HG03108 (cell line): ENCODE measurements at regions not wholly inside any gene's neighbourhood (a gene's known extent, or its start where the extent isn't known, plus 50 kb on each side); places are given as distances from the start of the nearest gene placed in this dataset.
A peak's percentile ranks its signal among the peaks of the same experiment; 100 is the strongest.
"Not testable (repeated sequence)": the region's sequence is repeated elsewhere in the genome, so short reads cannot be mapped to it uniquely, and the experiment has no call there.

Experiments
- ATAC-seq: cut with Tn5 transposase; IDR thresholded peaks from one replicate; pipeline ENCODE4 v1.9.1; 2021; ENCODE audit warnings: moderate library complexity; ENCODE audit not compliant: unreplicated experiment

DNA sequence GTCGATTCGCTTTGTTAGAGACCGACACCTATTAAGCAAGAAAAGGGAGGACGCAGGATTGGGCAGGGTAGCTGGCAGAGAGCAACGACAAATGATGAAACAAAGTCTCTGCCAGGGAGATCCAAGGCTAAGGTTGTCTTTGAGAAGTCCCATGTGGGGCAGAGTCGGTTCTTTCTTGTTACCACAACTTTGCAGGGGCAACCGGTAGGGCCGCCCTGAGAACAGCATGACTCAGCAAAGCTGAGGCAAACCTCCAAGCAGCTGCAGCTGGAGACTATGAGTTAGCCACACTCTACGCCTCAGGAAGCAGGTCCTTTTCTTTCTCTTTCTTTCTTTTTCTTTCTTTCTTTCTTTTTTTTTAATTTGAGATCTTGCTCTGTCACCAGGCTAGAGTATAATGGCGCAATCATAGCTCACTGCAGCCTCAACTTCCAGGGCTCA lies 452.3 kb upstream of the ID2 start:
- ATAC-seq: peak; percentile 81

DNA sequence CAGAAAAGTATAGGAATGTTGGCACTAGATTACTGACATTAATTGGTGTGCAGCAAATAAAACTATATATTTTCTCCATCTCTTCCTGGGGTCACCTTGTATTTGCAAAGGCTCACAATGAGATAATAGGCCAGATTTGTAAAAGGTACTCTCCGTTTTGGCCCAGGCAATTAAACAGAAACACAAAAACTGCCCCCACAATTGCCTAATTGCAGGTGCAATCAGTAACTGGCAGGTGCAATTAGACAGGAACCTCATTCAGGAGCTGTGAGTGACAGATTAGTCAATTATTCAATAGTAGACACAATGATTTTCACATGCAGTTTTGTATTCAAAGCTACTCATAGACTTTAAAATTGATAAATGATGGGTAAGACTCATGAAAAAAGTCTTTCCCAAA lies 451.4 kb upstream of the ID2 start:
- ATAC-seq: no peak

DNA sequence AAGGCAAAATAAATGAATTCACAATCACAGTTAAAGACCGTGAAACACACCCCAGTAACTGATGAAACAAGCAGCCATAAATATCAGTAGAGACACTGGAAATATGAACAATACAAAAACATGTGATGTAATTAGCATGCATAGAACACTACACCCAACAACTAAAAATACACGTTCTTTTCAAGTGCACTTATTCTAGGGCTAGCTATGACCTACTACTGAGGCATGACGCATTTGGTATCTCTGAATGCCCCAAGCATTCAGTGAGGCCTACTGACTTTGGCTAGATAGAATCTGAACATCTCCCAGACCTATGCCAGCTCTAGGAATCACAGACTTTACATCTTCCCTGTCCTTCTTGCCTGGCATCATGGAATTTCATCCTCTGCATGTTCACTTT lies 450.0 kb upstream of the ID2 start:
- ATAC-seq: no peak

DNA sequence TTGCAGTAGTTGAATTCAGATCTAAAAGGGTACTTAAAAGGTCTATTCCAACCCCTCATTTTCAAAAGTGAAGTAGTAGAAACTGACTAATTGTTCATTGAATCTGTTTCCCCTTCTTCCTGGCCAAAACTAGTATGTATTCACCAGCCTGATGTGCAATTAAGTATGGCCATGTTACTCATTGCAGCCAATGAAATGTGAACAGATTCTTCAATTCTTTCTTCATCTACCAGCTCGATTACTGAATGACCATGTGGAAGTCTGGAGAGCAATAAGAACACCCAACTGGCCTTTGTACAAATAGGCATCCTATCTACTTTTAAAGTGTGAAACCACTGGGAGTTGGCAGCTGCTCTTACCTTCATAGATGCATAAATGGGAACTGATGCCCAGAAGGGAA lies 449.0 kb upstream of the ID2 start:
- no peak for ATAC-seq

DNA sequence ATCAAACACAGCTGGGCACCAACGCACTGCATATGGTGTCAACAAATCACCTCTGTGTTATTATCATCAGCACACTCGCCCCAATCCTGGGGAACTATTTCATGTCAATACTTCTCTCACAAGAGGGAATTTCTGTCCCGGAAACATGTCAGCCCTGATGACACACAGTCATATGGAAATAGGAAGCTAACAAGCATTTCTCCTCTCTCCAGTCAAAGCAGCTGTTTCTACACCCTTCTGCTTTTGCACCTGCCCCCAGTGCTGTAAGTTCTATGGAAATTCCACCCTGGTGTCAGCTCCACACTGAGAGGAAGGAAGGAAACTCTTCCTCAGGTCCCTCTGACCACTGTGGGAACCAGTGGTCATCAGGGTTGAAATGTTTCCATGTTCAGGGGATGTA lies 447.6 kb upstream of the ID2 start:
- peak; percentile 18 for ATAC-seq

DNA sequence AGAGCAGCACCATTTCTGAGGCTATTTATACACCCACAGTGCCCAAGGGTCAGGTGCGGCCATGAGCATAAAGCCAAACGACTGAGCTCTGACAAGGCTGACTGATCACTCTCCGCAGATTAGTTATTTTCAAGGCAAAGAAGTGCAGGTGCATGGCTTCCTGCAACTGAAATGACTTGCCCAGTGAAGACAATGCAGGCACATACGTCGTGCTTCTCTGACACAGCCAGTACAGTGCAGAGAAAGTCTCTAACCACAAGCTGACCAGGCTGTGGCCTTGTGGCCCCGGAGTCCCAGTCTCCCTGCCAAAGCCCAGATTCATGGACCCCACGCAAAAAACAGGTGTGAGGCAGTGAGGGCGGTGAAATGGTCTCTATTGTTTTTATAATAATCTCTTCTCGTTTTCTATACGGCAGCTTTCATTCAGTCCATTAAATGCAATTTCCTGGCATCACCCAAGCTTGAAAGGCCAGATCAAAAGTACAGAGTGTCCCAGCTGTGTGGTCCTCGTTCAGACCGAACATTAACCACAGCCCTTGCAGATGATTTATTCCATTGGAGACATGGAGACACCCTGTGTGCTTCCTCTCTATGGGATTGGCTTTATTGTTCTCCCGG lies 447.0 kb upstream of the ID2 start:
- peak; percentile 94 for ATAC-seq

DNA sequence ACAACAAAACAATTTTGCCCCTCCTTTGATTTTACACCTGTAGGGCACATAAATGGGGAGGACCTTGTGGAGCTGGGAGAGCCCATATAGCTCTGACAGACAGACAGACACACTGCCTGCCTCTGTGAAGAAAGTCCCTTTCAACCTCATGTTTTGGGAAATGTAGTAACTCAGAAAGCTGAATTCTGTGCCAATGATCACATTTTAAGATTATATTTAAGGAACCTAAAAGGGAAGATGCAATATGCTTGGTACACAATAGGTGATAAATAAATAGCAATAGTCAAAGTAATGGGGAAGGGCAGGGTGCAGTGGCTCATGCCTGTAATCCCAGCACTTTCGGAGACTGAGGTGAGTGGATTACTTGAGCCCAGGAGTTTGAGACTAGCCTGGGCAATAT lies 446.4 kb upstream of the ID2 start:
- ATAC-seq: no peak

DNA sequence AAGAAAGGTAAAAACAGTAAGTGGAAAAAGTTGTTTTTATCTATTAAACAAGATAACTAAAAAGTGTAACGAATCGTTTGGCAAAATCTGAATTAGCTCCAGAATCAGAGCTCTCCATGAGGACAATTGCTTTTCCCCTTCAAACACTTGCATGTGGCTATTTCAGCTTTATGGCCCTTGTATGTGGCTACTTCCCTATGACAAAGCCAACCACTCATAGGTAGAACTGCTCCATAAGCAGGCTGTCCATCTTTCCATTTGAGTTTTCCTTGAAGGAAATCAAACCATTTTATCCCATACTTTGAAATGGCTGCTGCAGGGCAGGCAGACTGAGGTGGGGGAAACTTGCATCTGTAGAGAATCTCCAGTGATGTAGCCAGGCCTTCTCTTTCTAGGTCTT lies 445.5 kb upstream of the ID2 start:
- ATAC-seq: no peak

DNA sequence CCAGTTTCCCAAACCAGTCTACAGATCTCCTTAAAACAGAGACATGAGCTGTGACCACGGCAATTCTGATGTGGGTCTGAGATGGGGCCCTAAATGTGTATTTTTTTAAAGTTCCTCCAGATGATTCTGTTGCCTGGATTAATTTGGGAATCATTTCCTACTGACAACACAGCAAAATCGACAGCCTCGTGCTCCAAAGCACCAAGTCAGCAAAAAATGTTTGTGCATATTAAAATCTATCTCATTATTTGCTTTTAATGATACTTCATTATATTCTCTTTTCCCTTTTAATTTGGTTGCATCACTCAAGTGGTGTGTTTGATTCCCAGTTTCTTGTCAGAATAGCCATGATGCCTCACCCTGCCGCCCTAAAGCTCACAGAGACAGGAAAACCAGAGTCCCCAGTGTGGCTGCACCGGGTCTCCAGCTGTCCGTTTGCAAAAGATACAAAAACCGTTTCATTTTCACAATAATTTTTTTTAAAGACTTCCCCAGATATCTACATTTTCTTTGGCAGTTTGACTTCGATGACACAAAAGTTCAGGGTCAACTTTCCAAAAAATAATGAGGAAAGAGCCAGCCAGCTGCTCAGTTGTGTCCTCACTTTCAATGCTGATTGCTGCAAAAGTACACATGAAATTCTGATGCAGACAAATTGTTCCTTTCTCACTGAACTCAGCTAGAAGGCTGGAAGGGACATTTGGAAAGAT lies 443.2 kb upstream of the ID2 start:
- no peak for ATAC-seq

DNA sequence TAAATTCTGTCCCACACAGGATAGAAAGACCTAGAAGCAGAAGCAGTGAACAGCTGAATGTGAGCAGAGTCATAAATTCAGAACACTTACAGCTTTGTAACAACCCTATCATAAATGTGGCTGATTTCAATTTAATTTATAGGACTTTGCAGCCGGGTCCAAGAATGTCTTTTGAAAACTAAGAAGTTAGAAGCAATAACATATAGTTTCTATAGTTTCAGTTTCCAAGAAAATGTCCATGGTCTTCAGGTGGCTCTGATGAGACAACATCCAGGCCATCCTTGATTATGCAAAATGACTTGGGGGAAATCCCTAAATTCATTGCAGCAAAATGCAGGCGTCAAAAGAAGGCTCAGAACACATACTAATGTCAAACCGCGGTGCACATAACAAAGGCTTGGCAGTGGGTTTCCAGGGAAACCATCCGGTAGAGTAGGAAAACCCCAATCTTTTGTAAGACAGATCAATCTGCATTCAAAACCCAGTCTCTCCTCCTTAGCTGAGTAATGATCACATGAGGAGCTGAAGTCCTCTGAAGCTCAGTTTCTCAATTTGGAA lies 442.2 kb upstream of the ID2 start:
- ATAC-seq: no peak

DNA sequence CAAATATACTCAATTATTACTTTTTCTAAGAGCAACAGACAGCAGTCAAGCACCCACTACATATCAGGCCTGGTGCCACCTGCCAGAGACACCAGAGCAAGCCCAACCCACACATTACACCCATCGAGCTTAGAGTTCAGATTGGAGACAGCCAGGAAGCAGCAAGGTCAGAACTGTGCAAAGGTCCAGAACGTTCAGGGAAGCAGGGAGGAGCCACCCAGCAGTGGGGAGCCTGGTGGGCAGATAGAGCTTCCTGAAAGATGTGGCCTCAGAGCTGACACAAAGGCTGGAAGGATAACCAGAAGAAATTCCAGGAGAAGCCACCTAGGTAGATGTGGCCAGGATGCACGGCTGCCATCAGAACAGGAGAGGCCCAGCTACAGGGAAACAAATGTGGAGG lies 440.5 kb upstream of the ID2 start:
- ATAC-seq: no peak

DNA sequence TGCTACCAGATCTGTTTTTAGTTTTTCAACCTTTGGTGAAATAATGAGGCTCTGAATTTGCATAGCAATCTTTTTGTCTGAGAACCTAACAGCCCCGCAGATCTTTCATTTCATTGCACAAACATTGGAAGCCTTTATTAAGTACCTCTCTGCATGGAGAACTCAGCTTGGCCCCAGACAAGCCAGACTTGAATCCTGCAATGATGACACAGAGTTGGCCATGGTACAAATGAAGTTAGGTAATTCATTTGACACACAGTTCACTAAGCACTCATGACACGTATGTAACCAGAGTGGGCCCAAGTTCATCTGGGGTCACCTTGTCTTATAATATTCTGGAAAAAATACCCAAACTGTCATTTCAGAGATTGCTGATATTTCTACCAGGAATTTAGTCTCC lies 439.1 kb upstream of the ID2 start:
- ATAC-seq: no peak

DNA sequence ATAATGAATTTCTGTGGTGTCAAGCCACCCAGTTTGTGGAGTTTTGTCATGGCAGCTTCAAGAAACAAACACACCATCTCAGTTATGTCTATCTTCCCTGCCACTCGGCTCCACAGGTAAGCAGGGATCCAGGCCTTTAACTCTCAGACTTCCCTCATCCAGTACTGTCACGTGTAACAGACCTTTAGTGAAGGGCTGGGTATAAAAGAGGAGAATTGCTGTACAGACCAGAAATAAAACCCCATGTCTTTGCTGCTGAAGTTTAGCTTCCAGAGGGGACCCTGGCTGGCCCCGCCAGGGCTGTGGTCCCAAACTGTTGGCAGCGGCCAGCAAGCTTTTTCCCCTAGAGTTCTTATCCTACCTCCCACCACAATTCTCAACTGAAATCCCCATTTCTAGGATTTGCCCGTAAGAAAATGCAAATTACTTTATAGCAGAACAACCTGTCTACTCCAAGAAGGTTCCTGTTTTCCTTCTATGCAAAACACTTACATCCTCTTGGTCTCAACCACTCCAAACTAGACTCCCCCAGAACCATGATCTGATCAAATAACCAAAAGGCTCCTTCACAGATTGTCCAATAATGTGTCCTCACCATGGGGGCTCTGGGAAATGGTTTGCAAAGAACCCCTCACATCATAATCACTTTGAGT lies 438.0 kb upstream of the ID2 start:
- no peak for ATAC-seq

DNA sequence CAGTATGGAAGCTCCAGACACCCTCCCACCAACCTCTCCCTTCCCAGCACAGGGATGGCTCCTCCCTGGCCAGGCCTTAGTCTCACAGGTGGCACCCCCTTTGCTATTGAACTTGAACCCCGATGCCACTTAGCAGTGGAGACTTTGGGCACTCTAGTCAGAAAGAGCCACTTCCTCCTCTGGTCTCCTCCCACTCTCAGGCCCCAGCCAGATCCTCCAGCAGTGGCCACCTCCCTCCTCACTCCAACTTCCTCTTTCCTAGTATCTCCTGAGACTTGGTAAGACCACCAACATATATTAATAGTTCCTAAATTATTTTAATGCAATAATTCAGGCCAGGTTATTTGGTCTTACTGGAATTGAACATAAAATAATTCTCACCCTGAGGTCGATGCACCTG lies 437.2 kb upstream of the ID2 start:
- ATAC-seq: no peak

DNA sequence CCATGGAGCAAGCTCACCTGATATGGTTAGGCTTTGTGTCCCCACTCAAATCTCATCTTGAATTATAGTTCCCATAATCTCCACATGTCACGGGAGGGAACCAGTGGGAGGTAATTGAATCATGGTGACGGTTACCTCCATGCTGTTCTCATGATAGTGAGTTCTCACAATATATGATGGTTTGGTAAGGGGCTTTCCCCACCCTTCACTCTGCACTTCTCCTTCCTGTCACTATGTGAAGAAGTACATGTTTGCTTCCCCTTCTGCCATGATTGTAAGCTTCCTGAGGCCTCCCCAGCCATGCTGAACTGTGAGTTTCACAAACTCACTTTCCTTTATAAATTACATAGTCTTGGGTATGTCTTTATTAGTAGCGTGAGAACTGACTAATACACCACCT lies 435.7 kb upstream of the ID2 start:
- ATAC-seq: no peak

DNA sequence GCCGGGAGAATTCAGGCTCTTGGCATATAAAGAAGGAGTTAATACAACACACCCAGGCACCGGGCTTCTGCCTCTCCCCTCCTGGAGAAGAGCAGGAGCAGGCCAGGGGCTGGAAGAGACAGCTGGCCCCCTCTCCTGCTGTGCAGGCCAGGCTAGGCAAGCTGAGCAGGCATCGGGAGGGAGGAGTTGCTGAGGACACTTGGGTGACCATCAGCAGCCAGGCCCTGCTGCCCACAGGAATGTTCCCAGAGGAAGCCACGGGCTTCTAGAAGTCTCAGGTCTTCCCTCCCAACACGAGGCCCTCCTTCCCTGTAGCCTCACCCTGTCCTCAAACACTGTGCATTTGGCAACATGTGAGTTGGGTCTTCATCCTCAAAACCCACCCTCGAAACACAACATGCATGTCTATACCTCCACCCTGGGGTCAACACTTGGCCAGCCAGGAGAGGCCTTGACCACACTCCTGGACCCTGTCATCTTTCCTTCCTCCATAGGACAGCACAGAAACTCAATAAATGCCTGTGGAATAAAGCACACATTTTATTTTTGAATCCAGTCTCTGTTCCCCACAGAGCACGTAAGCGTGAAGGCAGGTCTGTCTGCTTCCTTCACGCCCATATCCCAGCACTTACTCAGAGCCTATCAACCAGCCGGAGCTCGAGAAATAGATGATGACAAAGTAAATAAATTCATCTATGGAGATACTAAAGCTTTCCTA lies 433.8 kb upstream of the ID2 start:
- ATAC-seq: no peak

DNA sequence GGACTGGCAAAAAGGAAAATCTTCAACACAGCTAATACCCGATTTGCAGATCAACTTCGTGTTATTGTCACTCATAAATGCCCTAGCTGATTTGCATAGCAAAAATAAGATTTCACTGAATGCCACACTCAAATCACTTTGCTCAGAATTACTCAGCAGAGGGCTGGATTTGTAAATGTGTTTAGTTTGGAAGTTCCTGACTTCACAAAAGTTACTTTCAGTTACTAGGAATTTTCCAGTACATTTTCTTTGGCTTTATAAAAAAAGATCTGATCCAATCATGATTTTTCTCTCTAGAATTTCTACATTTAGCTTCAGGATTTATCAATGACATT lies 433.3 kb upstream of the ID2 start:
- no peak for ATAC-seq

DNA sequence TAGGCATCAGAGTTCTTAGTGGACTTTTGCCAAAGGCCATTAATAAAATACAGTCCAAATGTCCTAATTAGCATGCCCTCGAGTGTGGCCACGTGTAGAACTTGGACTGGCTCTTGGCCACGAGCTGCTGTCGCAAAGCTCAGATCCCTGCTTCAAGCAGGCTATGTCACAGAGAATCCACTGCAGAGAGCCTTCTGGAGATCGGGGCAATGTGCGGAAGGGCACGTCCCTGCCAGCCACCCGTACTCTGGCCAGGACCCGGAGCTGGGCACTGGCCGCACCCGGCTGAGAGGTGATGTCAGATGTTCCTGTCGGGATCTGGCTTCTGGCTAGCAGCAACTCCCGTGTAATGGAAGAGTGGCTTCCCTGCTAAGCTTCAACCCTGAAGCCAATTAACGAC lies 432.7 kb upstream of the ID2 start:
- no peak for ATAC-seq

DNA sequence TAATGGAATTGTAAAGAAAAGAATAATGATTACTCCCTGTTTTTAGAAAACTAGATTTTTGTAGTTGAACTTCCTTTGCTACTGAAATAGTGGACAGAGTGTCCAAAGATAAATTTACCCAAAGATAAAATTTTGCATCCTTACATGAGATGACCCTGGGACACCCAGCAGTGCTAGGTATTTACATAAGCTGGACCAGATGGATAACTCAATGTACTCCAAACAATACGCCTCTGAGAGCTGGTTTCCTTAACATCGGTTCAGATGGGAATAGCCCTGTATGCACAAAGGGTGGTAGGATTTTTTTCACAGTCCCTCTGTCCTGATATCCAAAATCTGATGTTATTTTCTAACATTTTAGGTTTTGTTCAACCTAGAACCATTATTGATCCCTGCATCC lies 432.1 kb upstream of the ID2 start:
- ATAC-seq: no peak

DNA sequence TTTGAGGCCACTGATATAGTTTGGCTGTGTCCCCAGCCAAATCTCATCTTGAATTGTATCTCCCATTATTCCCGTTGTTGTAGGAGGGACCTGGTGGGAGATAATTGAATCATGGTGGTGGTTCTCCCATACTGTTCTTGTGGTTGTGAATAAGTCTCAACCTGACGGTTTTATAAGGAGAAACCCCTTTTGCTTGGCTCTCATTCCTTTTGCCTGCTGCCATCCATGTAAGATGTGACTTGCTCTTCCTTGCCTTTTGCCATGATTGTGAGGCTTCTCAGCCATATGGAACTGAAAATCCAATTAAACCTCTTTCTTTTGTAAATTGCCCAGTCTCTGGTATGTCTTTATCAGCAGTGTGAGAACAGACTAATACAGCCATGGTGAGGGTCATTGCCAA lies 431.6 kb upstream of the ID2 start:
- not testable (repeated sequence) for ATAC-seq

DNA sequence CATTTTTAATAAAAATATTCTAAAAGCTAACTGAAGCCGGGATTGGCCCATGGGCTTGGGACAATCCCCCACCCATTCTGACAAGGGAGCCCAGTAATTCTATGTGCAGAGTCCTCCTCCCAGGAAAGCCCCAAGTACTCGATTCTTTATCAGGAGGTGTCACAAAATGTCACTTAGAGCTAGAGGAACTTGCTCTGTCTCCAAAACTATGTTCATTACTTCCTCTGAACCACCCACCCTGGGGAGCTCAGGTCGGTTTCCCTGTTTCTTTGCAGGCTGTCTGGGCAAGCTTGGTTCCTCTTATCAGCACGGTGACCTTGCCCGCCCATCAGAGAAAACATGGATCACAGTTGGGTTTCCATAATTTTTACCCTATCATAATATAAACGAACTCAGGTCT lies 430.6 kb upstream of the ID2 start:
- no peak for ATAC-seq

DNA sequence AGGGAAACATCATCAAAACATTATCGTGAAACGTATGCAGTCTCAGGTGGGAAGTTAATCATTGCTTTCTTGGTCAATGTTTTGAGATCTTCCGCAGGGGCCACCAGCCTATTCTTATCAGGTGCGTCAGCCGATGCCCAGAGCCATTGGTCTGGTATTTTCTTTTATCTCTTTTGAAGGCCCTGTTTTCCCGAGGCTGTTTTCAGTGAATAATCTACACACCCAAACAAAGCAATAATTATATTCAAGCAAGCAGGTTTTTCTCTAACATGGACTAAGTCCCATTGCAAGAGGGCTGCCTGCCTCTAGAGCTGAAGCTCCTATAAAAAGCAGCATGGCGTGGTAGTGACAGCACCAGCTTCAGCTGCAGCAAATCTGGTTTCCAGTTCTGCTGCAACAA lies 430.0 kb upstream of the ID2 start:
- no peak for ATAC-seq
